Smooth muscle cell (in vitro differentiated cells): ENCODE measurements at regions not wholly inside any gene's neighbourhood (a gene's known extent, or its start where the extent isn't known, plus 50 kb on each side); places are given as distances from the start of the nearest gene placed in this dataset.

ENCODE experiments used
- DNase-seq: peaks from one replicate; lab custom pipeline; 2025; ENCODE audit not compliant: unreplicated experiment; lab: John Stamatoyannopoulos, UW
- H2AFZ ChIP-seq: fragments of 200-600 bp; sonication (generic); 2 replicates; pipeline ENCODE4 v1.6.0; 2016; ENCODE audit warnings: antibody characterized with exemption, low read depth, mild to moderate bottlenecking
- H3F3A ChIP-seq: fragments of 200-600 bp; sonication (generic); 2 replicates; pipeline ENCODE4 v1.6.0; 2017; ENCODE audit warnings: antibody characterized with exemption, low read depth
- H3K27ac ChIP-seq: fragments of 200-600 bp; sonication (generic); 2 replicates; pipeline ENCODE4 v1.5.1; 2016; ENCODE audit warnings: low read depth, mild to moderate bottlenecking
- H3K27me3 ChIP-seq: fragments of 200-600 bp; sonication (generic); 2 replicates; pipeline ENCODE4 v1.6.1; 2016; ENCODE audit warnings: low read depth, mild to moderate bottlenecking
- H3K36me3 ChIP-seq: fragments of 200-600 bp; sonication (generic); 2 replicates; pipeline ENCODE4 v1.5.1; 2016; ENCODE audit warnings: low read depth
- H3K4me1 ChIP-seq: fragments of 200-600 bp; sonication (generic); 2 replicates; pipeline ENCODE4 v1.5.1; 2016; ENCODE audit warnings: low read depth
- H3K4me2 ChIP-seq: fragments of 200-600 bp; sonication (generic); 2 replicates; pipeline ENCODE4 v1.6.0; 2016; ENCODE audit warnings: mild to moderate bottlenecking
- H3K4me3 ChIP-seq: fragments of 200-600 bp; sonication (generic); 2 replicates; pipeline ENCODE4 v1.5.1; 2016; ENCODE audit warnings: mild to moderate bottlenecking
- H3K79me2 ChIP-seq: fragments of 200-600 bp; sonication (generic); 2 replicates; pipeline ENCODE4 v1.6.0; 2016; ENCODE audit warnings: low read depth, mild to moderate bottlenecking
- H3K9ac ChIP-seq: fragments of 200-600 bp; sonication (generic); 2 replicates; pipeline ENCODE4 v1.6.0; 2016; ENCODE audit warnings: low read depth
- H3K9me3 ChIP-seq: fragments of 200-600 bp; sonication (generic); replicated peaks from 2 replicates; pipeline ENCODE4 v1.5.1; 2016; ENCODE audit warnings: low read depth
- H4K20me1 ChIP-seq: fragments of 200-600 bp; sonication (generic); 2 replicates; pipeline ENCODE4 v1.6.0; 2016; ENCODE audit warnings: low read depth
- WGBS: methylation state at CpG from one replicate; pipeline ENCODE4 v1.1.7; 2016; ENCODE audit warnings: low lambda C conversion rate; 5-methylcytosine and 5-hydroxymethylcytosine counted together
- TF ChIP-seq, protein P1 (sequence below): fragments of 200-600 bp; sonication (generic); IDR thresholded peaks from 2 replicates; pipeline ENCODE4 v1.5.1; 2017; ENCODE audit warnings: borderline replicate concordance, mild to moderate bottlenecking, antibody characterized with exemption; ENCODE audit not compliant: insufficient read depth, poor library complexity, severe bottlenecking

GRCh38 chr18:73214970-73215369 is 347.2 kb upstream of the NETO1 start:
- Histone ChIP-seq H3K4me2 (no peak overlapping the region), H3K9ac (no peak overlapping the region), H4K20me1 (no peaks in the 10 kb centered on the region), H3K36me3 (no peaks in the 10 kb centered on the region), H3F3A (no peaks in the 10 kb centered on the region), H3K27ac (no peak overlapping the region), H3K79me2 (no peaks in the 10 kb centered on the region), H3K4me1 (no peaks in the 10 kb centered on the region), H3K4me3 (no peak overlapping the region), H2AFZ (no peak overlapping the region), H3K27me3 (no peaks in the 10 kb centered on the region), H3K9me3 (peaks cover 4% of the 10 kb centered on the region)
- DNase-seq, result no peak
- WGBS, result 90% methylated on average over 7 of the region's 7 CpGs
- TF ChIP-seq, protein P1, sequence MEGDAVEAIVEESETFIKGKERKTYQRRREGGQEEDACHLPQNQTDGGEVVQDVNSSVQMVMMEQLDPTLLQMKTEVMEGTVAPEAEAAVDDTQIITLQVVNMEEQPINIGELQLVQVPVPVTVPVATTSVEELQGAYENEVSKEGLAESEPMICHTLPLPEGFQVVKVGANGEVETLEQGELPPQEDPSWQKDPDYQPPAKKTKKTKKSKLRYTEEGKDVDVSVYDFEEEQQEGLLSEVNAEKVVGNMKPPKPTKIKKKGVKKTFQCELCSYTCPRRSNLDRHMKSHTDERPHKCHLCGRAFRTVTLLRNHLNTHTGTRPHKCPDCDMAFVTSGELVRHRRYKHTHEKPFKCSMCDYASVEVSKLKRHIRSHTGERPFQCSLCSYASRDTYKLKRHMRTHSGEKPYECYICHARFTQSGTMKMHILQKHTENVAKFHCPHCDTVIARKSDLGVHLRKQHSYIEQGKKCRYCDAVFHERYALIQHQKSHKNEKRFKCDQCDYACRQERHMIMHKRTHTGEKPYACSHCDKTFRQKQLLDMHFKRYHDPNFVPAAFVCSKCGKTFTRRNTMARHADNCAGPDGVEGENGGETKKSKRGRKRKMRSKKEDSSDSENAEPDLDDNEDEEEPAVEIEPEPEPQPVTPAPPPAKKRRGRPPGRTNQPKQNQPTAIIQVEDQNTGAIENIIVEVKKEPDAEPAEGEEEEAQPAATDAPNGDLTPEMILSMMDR, result no peak

GRCh38 chr18:73212442-73212841 is 344.7 kb upstream of the NETO1 start:
- H3F3A ChIP-seq, result no peaks in the 10 kb centered on the region
- H3K9ac ChIP-seq, result no peak overlapping the region
- no peak overlapping the region for H3K4me3 ChIP-seq
- H2AFZ ChIP-seq, result no peak overlapping the region
- H3K27ac ChIP-seq, result no peak overlapping the region
- no peaks in the 10 kb centered on the region for H4K20me1 ChIP-seq
- H3K27me3 ChIP-seq, result no peaks in the 10 kb centered on the region
- H3K4me1 ChIP-seq, result no peaks in the 10 kb centered on the region
- no peaks in the 10 kb centered on the region for H3K79me2 ChIP-seq
- no peak for DNase-seq
- H3K4me2 ChIP-seq, result no peak overlapping the region
- no peaks in the 10 kb centered on the region for H3K36me3 ChIP-seq
- no peaks in the 10 kb centered on the region for H3K9me3 ChIP-seq
- 72% methylated on average over 4 of the region's 4 CpGs for WGBS
- TF ChIP-seq, protein P1, result no peak

DNA sequence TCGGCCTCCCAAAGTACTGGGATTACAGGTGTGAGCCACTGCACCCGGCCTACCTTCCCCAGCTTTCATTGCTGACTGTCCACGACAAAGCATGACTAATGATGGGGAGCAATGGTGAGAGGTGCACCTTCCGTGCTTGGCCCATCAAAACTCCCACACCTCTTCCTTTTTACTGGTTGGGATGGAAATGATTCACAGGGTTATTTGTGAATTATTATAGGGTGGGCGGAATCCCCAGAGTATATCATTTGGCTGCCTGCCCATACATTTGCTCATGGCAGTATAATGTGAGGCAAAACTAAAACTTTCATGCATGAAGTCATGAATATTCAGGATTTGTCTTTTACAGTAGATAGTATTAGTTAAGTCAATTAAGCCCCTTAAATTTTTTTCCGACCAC is 334.2 kb upstream of the NETO1 start:
- TF ChIP-seq, protein P1, result no peak
- WGBS, result 93% methylated on average over 6 of the region's 6 CpGs
- Histone ChIP-seq H4K20me1 (no peaks in the 10 kb centered on the region), H3F3A (no peaks in the 10 kb centered on the region), H3K9me3 (no peaks in the 10 kb centered on the region), H3K4me3 (no peak overlapping the region), H3K4me2 (no peak overlapping the region), H3K79me2 (no peaks in the 10 kb centered on the region), H2AFZ (no peak overlapping the region), H3K9ac (no peak overlapping the region), H3K27ac (no peak overlapping the region), H3K36me3 (no peaks in the 10 kb centered on the region), H3K4me1 (no peaks in the 10 kb centered on the region), H3K27me3 (no peaks in the 10 kb centered on the region)
- no peak for DNase-seq

GRCh38 chr18:73199151-73199550 is 331.4 kb upstream of the NETO1 start:
- no peak overlapping the region for H3K4me2 ChIP-seq
- 64% methylated on average over 1 of the region's 1 CpG for WGBS

More at GRCh38 chr18:73199151-73199550, 331.4 kb upstream of the NETO1 start:
- no peaks in the 10 kb centered on the region for H3K36me3 ChIP-seq
- H3K4me1 ChIP-seq, result no peaks in the 10 kb centered on the region
- no peaks in the 10 kb centered on the region for H4K20me1 ChIP-seq
- H3K27me3 ChIP-seq, result no peaks in the 10 kb centered on the region
- TF ChIP-seq, protein P1, result no peak
- no peaks in the 10 kb centered on the region for H3F3A ChIP-seq
- no peak overlapping the region for H3K27ac ChIP-seq
- DNase-seq, result no peak
- no peak overlapping the region for H2AFZ ChIP-seq
- no peak overlapping the region for H3K9ac ChIP-seq
- no peaks in the 10 kb centered on the region for H3K9me3 ChIP-seq
- H3K4me3 ChIP-seq, result no peak overlapping the region
- H3K79me2 ChIP-seq, result no peaks in the 10 kb centered on the region
